Dendritic cell treated with granulocyte-macrophage colony-stimulating factor and Interleukin-4, amounts not matched to agents 40 ng/mL and 50 ng/mL, for 4 days (primary cell): ENCODE measurements at regions not wholly inside any gene's neighbourhood (a gene's known extent, or its start where the extent isn't known, plus 50 kb on each side); places are given as distances from the start of the nearest gene placed in this dataset.

Experiments
- H3K27ac Mint-ChIP-seq: one replicate; pipeline ENCODE4 v1.8.0; 2022; ENCODE audit warnings: mild to moderate bottlenecking, mixed read lengths
- H3K27me3 Mint-ChIP-seq: one replicate; pipeline ENCODE4 v1.8.0; 2022; ENCODE audit warnings: mild to moderate bottlenecking, mixed read lengths
- H3K36me3 Mint-ChIP-seq: one replicate; pipeline ENCODE4 v1.8.0; 2022; ENCODE audit warnings: low read depth, mixed read lengths
- H3K4me1 Mint-ChIP-seq: one replicate; pipeline ENCODE4 v1.8.0; 2022; ENCODE audit warnings: low read depth, mixed read lengths
- H3K4me3 Mint-ChIP-seq: one replicate; pipeline ENCODE4 v1.8.0; 2022; ENCODE audit warnings: mild to moderate bottlenecking, moderate library complexity, mixed read lengths
- H3K9me3 Mint-ChIP-seq: one replicate; pipeline ENCODE4 v1.8.0; 2022; ENCODE audit warnings: mixed read lengths
- intact Hi-C: fragments of 100-400 bp; cut with micrococcal nuclease; formaldehyde crosslinking; loops from one replicate; pipeline ENCODE4 v1.15.0; 2022

GRCh38 chr4:154009191-154009590 is 220.3 kb upstream of the SFRP2 start:
- Mint-ChIP-seq H3K27ac (no peak overlapping the region), H3K4me1 (no peaks in the 10 kb centered on the region), H3K36me3 (no peaks in the 10 kb centered on the region), H3K9me3 (no peaks in the 10 kb centered on the region), H3K4me3 (no peak overlapping the region), H3K27me3 (no peaks in the 10 kb centered on the region)
- intact Hi-C loops, result no loop called here

GRCh38 chr4:154005171-154005520 is 216.3 kb upstream of the SFRP2 start:
- no peaks in the 10 kb centered on the region for H3K27me3 Mint-ChIP-seq
- H3K9me3 Mint-ChIP-seq, result no peaks in the 10 kb centered on the region
- H3K4me3 Mint-ChIP-seq, result no peak overlapping the region
- H3K36me3 Mint-ChIP-seq, result no peaks in the 10 kb centered on the region
- no peaks in the 10 kb centered on the region for H3K4me1 Mint-ChIP-seq
- H3K27ac Mint-ChIP-seq, result no peak overlapping the region
- intact Hi-C loops, result no loop called here

- Mint-ChIP-seq H3K27me3 (no peaks in the 10 kb centered on the region), H3K4me1 (no peaks in the 10 kb centered on the region), H3K36me3 (no peaks in the 10 kb centered on the region), H3K4me3 (no peak overlapping the region), H3K9me3 (no peaks in the 10 kb centered on the region), H3K27ac (no peak overlapping the region)
- intact Hi-C loops, result no loop called here
Observed at GRCh38 chr4:154004507-154005170, 215.8 kb upstream of the SFRP2 start.

- H3K36me3 Mint-ChIP-seq, result no peaks in the 10 kb centered on the region
- no peaks in the 10 kb centered on the region for H3K4me1 Mint-ChIP-seq
- H3K27ac Mint-ChIP-seq, result no peak overlapping the region
- H3K9me3 Mint-ChIP-seq, result no peaks in the 10 kb centered on the region
- H3K27me3 Mint-ChIP-seq, result no peaks in the 10 kb centered on the region
- no peak overlapping the region for H3K4me3 Mint-ChIP-seq
- intact Hi-C loops, result no loop called here
Observed at GRCh38 chr4:154004016-154004415, 215.1 kb upstream of the SFRP2 start.

GRCh38 chr4:154003378-154003777 is 214.5 kb upstream of the SFRP2 start:
- H3K9me3 Mint-ChIP-seq, result no peaks in the 10 kb centered on the region
- no peak overlapping the region for H3K27ac Mint-ChIP-seq
- H3K4me1 Mint-ChIP-seq, result no peaks in the 10 kb centered on the region

GRCh38 chr4:154001193-154001592 is 212.3 kb upstream of the SFRP2 start:
- H3K9me3 Mint-ChIP-seq, result peaks cover 12% of the 10 kb centered on the region

More at GRCh38 chr4:154003378-154003777, 214.5 kb upstream of the SFRP2 start:
- intact Hi-C loops, result no loop called here
- Mint-ChIP-seq H3K27me3 (no peaks in the 10 kb centered on the region), H3K36me3 (no peaks in the 10 kb centered on the region), H3K4me3 (no peak overlapping the region)

GRCh38 chr4:153997516-153997915 is 208.6 kb upstream of the SFRP2 start:
- no peak overlapping the region for H3K4me3 Mint-ChIP-seq
- no peak overlapping the region for H3K27ac Mint-ChIP-seq
- H3K36me3 Mint-ChIP-seq, result no peaks in the 10 kb centered on the region
- H3K4me1 Mint-ChIP-seq, result no peaks in the 10 kb centered on the region
- H3K27me3 Mint-ChIP-seq, result no peaks in the 10 kb centered on the region
- peaks cover 14% of the 10 kb centered on the region for H3K9me3 Mint-ChIP-seq
- intact Hi-C loops, result no loop called here

More at GRCh38 chr4:154001193-154001592, 212.3 kb upstream of the SFRP2 start:
- Mint-ChIP-seq H3K27ac (no peak overlapping the region), H3K4me1 (no peaks in the 10 kb centered on the region), H3K4me3 (no peak overlapping the region), H3K36me3 (no peaks in the 10 kb centered on the region), H3K27me3 (no peaks in the 10 kb centered on the region)
- intact Hi-C loops, result no loop called here

GRCh38 chr4:153989505-153989904 is 200.6 kb upstream of the SFRP2 start:
- H3K27ac Mint-ChIP-seq, result no peak overlapping the region
- no peaks in the 10 kb centered on the region for H3K4me1 Mint-ChIP-seq
- H3K4me3 Mint-ChIP-seq, result no peak overlapping the region
- intact Hi-C loops, result no loop called here
- no peaks in the 10 kb centered on the region for H3K36me3 Mint-ChIP-seq
- no peaks in the 10 kb centered on the region for H3K9me3 Mint-ChIP-seq
- no peaks in the 10 kb centered on the region for H3K27me3 Mint-ChIP-seq

- Mint-ChIP-seq H3K27me3 (no peaks in the 10 kb centered on the region), H3K4me1 (no peaks in the 10 kb centered on the region), H3K9me3 (no peaks in the 10 kb centered on the region), H3K36me3 (no peaks in the 10 kb centered on the region), H3K4me3 (no peak overlapping the region), H3K27ac (no peak overlapping the region)
- intact Hi-C loops, result no loop called here
Observed at GRCh38 chr4:153988492-153989363, 199.8 kb upstream of the SFRP2 start.

- intact Hi-C loops, result no loop called here
- H3K4me1 Mint-ChIP-seq, result no peaks in the 10 kb centered on the region
- no peak overlapping the region for H3K4me3 Mint-ChIP-seq
- H3K27me3 Mint-ChIP-seq, result no peaks in the 10 kb centered on the region
- peaks cover 9% of the 10 kb centered on the region for H3K9me3 Mint-ChIP-seq
- H3K27ac Mint-ChIP-seq, result no peak overlapping the region
- H3K36me3 Mint-ChIP-seq, result no peaks in the 10 kb centered on the region
Observed at GRCh38 chr4:153987291-153987690, 198.4 kb upstream of the SFRP2 start.

- no peak overlapping the region for H3K27ac Mint-ChIP-seq
- H3K9me3 Mint-ChIP-seq, result peaks cover 24% of the 10 kb centered on the region
- intact Hi-C loops, result no loop called here
- no peaks in the 10 kb centered on the region for H3K4me1 Mint-ChIP-seq
- no peaks in the 10 kb centered on the region for H3K27me3 Mint-ChIP-seq
- no peaks in the 10 kb centered on the region for H3K36me3 Mint-ChIP-seq
- no peak overlapping the region for H3K4me3 Mint-ChIP-seq
Observed at GRCh38 chr4:153976954-153977353, 188.1 kb upstream of the SFRP2 start.

- H3K4me1 Mint-ChIP-seq, result no peaks in the 10 kb centered on the region
- H3K27ac Mint-ChIP-seq, result no peak overlapping the region
- H3K4me3 Mint-ChIP-seq, result no peak overlapping the region
- H3K27me3 Mint-ChIP-seq, result no peaks in the 10 kb centered on the region
- H3K36me3 Mint-ChIP-seq, result no peaks in the 10 kb centered on the region
- intact Hi-C loops, result no loop called here
- peaks cover 24% of the 10 kb centered on the region for H3K9me3 Mint-ChIP-seq
Observed at GRCh38 chr4:153974452-153974851, 185.6 kb upstream of the SFRP2 start.

GRCh38 chr4:153973942-153974341 is 185.1 kb upstream of the SFRP2 start:
- intact Hi-C loops, result no loop called here
- Mint-ChIP-seq H3K36me3 (no peaks in the 10 kb centered on the region), H3K27me3 (no peaks in the 10 kb centered on the region), H3K4me1 (no peaks in the 10 kb centered on the region), H3K4me3 (no peak overlapping the region), H3K9me3 (peaks cover 24% of the 10 kb centered on the region), H3K27ac (no peak overlapping the region)

- H3K4me3 Mint-ChIP-seq, result no peak overlapping the region
- intact Hi-C loops, result no loop called here
- peaks cover 24% of the 10 kb centered on the region for H3K9me3 Mint-ChIP-seq
- H3K27ac Mint-ChIP-seq, result no peak overlapping the region
- H3K4me1 Mint-ChIP-seq, result no peaks in the 10 kb centered on the region
- no peaks in the 10 kb centered on the region for H3K36me3 Mint-ChIP-seq
- H3K27me3 Mint-ChIP-seq, result peaks cover 2% of the 10 kb centered on the region
Observed at GRCh38 chr4:153971899-153972298, 183.0 kb upstream of the SFRP2 start.
